ENCODE measurements at regions not wholly inside any gene's neighbourhood (a gene's known extent, or its start where the extent isn't known, plus 50 kb on each side); places are given as distances from the start of the nearest gene placed in this dataset.

DNA sequence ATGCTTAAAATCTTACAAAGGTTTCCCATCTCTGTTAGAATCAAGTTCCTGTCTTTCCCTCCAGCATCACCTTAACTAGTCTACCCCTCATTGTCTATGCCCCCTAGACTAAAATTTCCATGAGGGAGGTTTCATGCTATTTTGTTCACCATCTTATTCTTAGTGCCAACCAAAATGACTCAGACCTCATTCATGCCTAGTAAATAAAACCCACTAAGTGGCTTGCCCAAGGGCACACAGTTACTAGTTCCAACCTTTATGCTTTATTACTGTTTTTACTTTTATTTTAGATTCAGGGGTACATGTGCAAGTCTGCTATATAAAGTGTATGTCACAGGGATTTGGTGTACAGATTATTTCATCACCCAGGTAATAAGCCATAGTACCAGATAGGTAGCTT lies 469.1 kb upstream of the FAT3 start:
- no peak for ATAC-seq
- H3K9me3 Mint-ChIP-seq = peaks cover 6% of the 10 kb centered on the region
- CTCF ChIA-PET = no interaction called here
- H3K4me1 Mint-ChIP-seq = peaks cover 1% of the 10 kb centered on the region; the same call in 1 of the 2 replicates
- H3K4me3 Mint-ChIP-seq = no peak overlapping the region
- H3K27me3 Mint-ChIP-seq (ENCODE audit: low read depth) = no peaks in the 10 kb centered on the region
- POLR2A ChIA-PET = no interaction called here
- no peak overlapping the region for H3K27ac Mint-ChIP-seq
- no peak for DNase-seq (ENCODE audit: low spot score)
- peaks cover 4% of the 10 kb centered on the region; the same call in 1 of the 2 replicates for H3K36me3 Mint-ChIP-seq
- TF ChIP-seq, protein P1, sequence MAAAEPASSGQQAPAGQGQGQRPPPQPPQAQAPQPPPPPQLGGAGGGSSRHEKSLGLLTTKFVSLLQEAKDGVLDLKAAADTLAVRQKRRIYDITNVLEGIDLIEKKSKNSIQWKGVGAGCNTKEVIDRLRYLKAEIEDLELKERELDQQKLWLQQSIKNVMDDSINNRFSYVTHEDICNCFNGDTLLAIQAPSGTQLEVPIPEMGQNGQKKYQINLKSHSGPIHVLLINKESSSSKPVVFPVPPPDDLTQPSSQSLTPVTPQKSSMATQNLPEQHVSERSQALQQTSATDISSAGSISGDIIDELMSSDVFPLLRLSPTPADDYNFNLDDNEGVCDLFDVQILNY (CRISPR knock-in tag; IDR thresholded peaks at IDR 0.05) = no peak
- TF ChIP-seq ZNF263 (CRISPR knock-in tag; IDR thresholded peaks at IDR 0.05; ENCODE audit: low read depth) = no peak
- TF ChIP-seq ZNF317 (CRISPR knock-in tag; IDR thresholded peaks at IDR 0.05; ENCODE audit: borderline replicate concordance, low read depth) = no peak
- TF ChIP-seq ZNF138 (CRISPR knock-in tag; conservative IDR thresholded peaks at IDR 0.05) = no peak
- TF ChIP-seq, protein P2, sequence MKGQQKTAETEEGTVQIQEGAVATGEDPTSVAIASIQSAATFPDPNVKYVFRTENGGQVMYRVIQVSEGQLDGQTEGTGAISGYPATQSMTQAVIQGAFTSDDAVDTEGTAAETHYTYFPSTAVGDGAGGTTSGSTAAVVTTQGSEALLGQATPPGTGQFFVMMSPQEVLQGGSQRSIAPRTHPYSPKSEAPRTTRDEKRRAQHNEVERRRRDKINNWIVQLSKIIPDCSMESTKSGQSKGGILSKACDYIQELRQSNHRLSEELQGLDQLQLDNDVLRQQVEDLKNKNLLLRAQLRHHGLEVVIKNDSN (CRISPR knock-in tag; IDR thresholded peaks at IDR 0.05) = no peak
- no peak for TF ChIP-seq MXD4 (CRISPR knock-in tag; IDR thresholded peaks at IDR 0.05; ENCODE audit: borderline replicate concordance)
- TF ChIP-seq SOX15 (CRISPR knock-in tag; IDR thresholded peaks at IDR 0.05) = no peak
- TF ChIP-seq, protein P3, sequence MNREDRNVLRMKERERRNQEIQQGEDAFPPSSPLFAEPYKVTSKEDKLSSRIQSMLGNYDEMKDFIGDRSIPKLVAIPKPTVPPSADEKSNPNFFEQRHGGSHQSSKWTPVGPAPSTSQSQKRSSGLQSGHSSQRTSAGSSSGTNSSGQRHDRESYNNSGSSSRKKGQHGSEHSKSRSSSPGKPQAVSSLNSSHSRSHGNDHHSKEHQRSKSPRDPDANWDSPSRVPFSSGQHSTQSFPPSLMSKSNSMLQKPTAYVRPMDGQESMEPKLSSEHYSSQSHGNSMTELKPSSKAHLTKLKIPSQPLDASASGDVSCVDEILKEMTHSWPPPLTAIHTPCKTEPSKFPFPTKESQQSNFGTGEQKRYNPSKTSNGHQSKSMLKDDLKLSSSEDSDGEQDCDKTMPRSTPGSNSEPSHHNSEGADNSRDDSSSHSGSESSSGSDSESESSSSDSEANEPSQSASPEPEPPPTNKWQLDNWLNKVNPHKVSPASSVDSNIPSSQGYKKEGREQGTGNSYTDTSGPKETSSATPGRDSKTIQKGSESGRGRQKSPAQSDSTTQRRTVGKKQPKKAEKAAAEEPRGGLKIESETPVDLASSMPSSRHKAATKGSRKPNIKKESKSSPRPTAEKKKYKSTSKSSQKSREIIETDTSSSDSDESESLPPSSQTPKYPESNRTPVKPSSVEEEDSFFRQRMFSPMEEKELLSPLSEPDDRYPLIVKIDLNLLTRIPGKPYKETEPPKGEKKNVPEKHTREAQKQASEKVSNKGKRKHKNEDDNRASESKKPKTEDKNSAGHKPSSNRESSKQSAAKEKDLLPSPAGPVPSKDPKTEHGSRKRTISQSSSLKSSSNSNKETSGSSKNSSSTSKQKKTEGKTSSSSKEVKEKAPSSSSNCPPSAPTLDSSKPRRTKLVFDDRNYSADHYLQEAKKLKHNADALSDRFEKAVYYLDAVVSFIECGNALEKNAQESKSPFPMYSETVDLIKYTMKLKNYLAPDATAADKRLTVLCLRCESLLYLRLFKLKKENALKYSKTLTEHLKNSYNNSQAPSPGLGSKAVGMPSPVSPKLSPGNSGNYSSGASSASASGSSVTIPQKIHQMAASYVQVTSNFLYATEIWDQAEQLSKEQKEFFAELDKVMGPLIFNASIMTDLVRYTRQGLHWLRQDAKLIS (CRISPR knock-in tag; IDR thresholded peaks at IDR 0.05; ENCODE audit: borderline replicate concordance) = no peak
- TF ChIP-seq JAZF1 (CRISPR knock-in tag; IDR thresholded peaks at IDR 0.05) = no peak
- no peak for TF ChIP-seq SP1 (CRISPR knock-in tag; conservative IDR thresholded peaks at IDR 0.05)
- no peak for TF ChIP-seq RORB (CRISPR knock-in tag; IDR thresholded peaks at IDR 0.05)
- TF ChIP-seq, protein P4, sequence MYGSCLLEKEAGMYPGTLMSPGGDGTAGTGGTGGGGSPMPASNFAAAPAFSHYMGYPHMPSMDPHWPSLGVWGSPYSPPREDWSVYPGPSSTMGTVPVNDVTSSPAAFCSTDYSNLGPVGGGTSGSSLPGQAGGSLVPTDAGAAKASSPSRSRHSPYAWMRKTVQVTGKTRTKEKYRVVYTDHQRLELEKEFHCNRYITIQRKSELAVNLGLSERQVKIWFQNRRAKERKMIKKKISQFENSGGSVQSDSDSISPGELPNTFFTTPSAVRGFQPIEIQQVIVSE (CRISPR knock-in tag; IDR thresholded peaks at IDR 0.05; ENCODE audit: borderline replicate concordance) = no peak
- no peak for TF ChIP-seq FOXK1 (CRISPR knock-in tag; IDR thresholded peaks at IDR 0.05)
- TF ChIP-seq, protein P5, sequence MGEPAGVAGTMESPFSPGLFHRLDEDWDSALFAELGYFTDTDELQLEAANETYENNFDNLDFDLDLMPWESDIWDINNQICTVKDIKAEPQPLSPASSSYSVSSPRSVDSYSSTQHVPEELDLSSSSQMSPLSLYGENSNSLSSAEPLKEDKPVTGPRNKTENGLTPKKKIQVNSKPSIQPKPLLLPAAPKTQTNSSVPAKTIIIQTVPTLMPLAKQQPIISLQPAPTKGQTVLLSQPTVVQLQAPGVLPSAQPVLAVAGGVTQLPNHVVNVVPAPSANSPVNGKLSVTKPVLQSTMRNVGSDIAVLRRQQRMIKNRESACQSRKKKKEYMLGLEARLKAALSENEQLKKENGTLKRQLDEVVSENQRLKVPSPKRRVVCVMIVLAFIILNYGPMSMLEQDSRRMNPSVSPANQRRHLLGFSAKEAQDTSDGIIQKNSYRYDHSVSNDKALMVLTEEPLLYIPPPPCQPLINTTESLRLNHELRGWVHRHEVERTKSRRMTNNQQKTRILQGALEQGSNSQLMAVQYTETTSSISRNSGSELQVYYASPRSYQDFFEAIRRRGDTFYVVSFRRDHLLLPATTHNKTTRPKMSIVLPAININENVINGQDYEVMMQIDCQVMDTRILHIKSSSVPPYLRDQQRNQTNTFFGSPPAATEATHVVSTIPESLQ (CRISPR knock-in tag; IDR thresholded peaks at IDR 0.05) = no peak

DNA sequence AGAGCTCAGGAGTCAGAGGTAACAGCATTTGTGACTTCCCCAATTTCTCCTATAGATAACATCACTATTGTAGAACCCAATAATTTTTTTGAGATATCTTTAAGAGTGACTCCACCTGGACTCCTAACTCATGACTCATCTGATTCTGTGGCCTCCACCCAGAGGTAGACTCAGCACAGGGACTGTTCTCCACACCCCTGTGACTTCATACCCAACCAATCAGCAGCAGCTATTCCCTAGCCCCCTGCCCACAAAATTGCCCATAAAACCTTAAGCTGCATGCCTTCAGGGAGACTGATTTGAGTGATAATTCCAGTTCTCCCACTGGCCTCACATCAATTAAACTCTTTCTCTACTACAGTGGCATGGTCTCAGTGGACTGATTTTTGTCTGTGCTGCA lies 475.4 kb upstream of the FAT3 start:
- no peak overlapping the region for H3K4me3 Mint-ChIP-seq
- no peak overlapping the region for H3K27ac Mint-ChIP-seq
- no peaks in the 10 kb centered on the region for H3K27me3 Mint-ChIP-seq (ENCODE audit: low read depth)
- no peak for DNase-seq (ENCODE audit: low spot score)
- no peaks in the 10 kb centered on the region for H3K4me1 Mint-ChIP-seq
- no peak for ATAC-seq
- ChIA-PET CTCF (no interaction called here), POLR2A (no interaction called here)
- 0 out of 2 replicates have a peak, but pooled peaks cover 3% of the 10 kb centered on the region for H3K36me3 Mint-ChIP-seq
- H3K9me3 Mint-ChIP-seq = peaks cover 9% of the 10 kb centered on the region
- TF ChIP-seq, protein P4 (CRISPR knock-in tag; IDR thresholded peaks at IDR 0.05; ENCODE audit: borderline replicate concordance) = no peak
- TF ChIP-seq, protein P5 (CRISPR knock-in tag; IDR thresholded peaks at IDR 0.05) = no peak
- TF ChIP-seq IRF2 (CRISPR knock-in tag; IDR thresholded peaks at IDR 0.05; ENCODE audit: borderline replicate concordance, low read depth) (no peak), EMX1 (CRISPR knock-in tag; IDR thresholded peaks at IDR 0.05) (no peak), GABPB1 (CRISPR knock-in tag; IDR thresholded peaks at IDR 0.05) (no peak), OVOL2 (CRISPR knock-in tag; IDR thresholded peaks at IDR 0.05; ENCODE audit: borderline replicate concordance) (no peak), PRRX2 (CRISPR knock-in tag; IDR thresholded peaks at IDR 0.05) (no peak), ZNF317 (CRISPR knock-in tag; IDR thresholded peaks at IDR 0.05; ENCODE audit: borderline replicate concordance, low read depth) (no peak), NFYB (CRISPR knock-in tag; conservative IDR thresholded peaks at IDR 0.05; ENCODE audit: low read depth) (no peak), ATF1 (CRISPR knock-in tag; IDR thresholded peaks at IDR 0.05) (no peak), JUN (CRISPR knock-in tag; IDR thresholded peaks at IDR 0.05) (no peak), ZNF416 (CRISPR knock-in tag; IDR thresholded peaks at IDR 0.05) (no peak)
- TF ChIP-seq, protein P6, sequence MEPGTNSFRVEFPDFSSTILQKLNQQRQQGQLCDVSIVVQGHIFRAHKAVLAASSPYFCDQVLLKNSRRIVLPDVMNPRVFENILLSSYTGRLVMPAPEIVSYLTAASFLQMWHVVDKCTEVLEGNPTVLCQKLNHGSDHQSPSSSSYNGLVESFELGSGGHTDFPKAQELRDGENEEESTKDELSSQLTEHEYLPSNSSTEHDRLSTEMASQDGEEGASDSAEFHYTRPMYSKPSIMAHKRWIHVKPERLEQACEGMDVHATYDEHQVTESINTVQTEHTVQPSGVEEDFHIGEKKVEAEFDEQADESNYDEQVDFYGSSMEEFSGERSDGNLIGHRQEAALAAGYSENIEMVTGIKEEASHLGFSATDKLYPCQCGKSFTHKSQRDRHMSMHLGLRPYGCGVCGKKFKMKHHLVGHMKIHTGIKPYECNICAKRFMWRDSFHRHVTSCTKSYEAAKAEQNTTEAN (CRISPR knock-in tag; IDR thresholded peaks at IDR 0.05) = no peak
